Liver (tissue), 3 donors: ENCODE measurements at regions not wholly inside any gene's neighbourhood (a gene's known extent, or its start where the extent isn't known, plus 50 kb on each side); places are given as distances from the start of the nearest gene placed in this dataset.

ENCODE experiments used
- ATF3 ChIP-seq: IDR thresholded peaks from 2 replicates; pipeline ENCODE4 v1.6.1; 2016; ENCODE audit warnings: antibody characterized with exemption
- CTCF ChIP-seq: fragments of 150-350 bp; IDR thresholded peaks from 2 replicates; pipeline ENCODE4 v1.5.1; 2017; ENCODE audit warnings: improper control_type of control experiment, low read depth, low read length; ENCODE audit not compliant: missing input control
- EGR1 ChIP-seq, 2 donors: IDR thresholded peaks; 2 replicates each; pipeline ENCODE4 v1.6.1; 2016 to 2018; ENCODE audit warnings: antibody characterized with exemption in 2 of 2, low read depth in 2 of 2
- FOXA1 ChIP-seq: IDR thresholded peaks from 2 replicates; pipeline ENCODE4 v1.6.1; 2016; ENCODE audit warnings: antibody characterized with exemption
- GABPA ChIP-seq, 2 donors: IDR thresholded peaks in 1 of 2; conservative IDR thresholded peaks in 1 of 2; 2 replicates each; pipeline ENCODE4 v1.6.1; 2016; ENCODE audit warnings: antibody characterized with exemption in 2 of 2, mild to moderate bottlenecking in 1 of 2, moderate library complexity in 1 of 2
- HNF4G ChIP-seq: IDR thresholded peaks from 2 replicates; pipeline ENCODE4 v1.6.1; 2016; ENCODE audit warnings: antibody characterized with exemption
- JUND ChIP-seq, 2 donors: IDR thresholded peaks; 2 replicates each; pipeline ENCODE4 v1.6.1; 2016; ENCODE audit warnings: antibody characterized with exemption in 2 of 2
- RAD21 ChIP-seq, 2 donors: IDR thresholded peaks; 2 replicates each; pipeline ENCODE4 v1.6.1; 2016; ENCODE audit warnings: antibody characterized with exemption in 2 of 2, mild to moderate bottlenecking in 2 of 2
- REST ChIP-seq: IDR thresholded peaks from 2 replicates; pipeline ENCODE4 v1.6.1; 2016; ENCODE audit warnings: antibody characterized with exemption, mild to moderate bottlenecking
- RXRA ChIP-seq, 2 donors: IDR thresholded peaks; 2 replicates each; pipeline ENCODE4 v1.6.1; 2017 to 2018; ENCODE audit warnings: antibody characterized with exemption in 2 of 2, mild to moderate bottlenecking in 1 of 2
- SP1 ChIP-seq: IDR thresholded peaks from 2 replicates; pipeline ENCODE4 v1.6.1; 2018; ENCODE audit warnings: antibody characterized with exemption, mild to moderate bottlenecking
- TAF1 ChIP-seq: conservative IDR thresholded peaks from 2 replicates; pipeline ENCODE4 v1.6.1; 2016; ENCODE audit warnings: antibody characterized with exemption, mild to moderate bottlenecking
- YY1 ChIP-seq: IDR thresholded peaks from 2 replicates; pipeline ENCODE4 v1.6.1; 2016; ENCODE audit warnings: antibody characterized with exemption, mild to moderate bottlenecking
- ZBTB33 ChIP-seq: IDR thresholded peaks from 2 replicates; pipeline ENCODE4 v1.6.1; 2016; ENCODE audit warnings: antibody characterized with exemption
- donor health status: healthy.
- donor health status: healthy.

GRCh38 chr5:53779541-53779981 lies 219.1 kb downstream of the NDUFS4 start:
- TF ChIP-seq CTCF (no peak), GABPA (IDR thresholded peaks at IDR 0.05 in 1 of 2, conservative IDR thresholded peaks at IDR 0.05 in 1 of 2) (no peak), YY1 (no peak), EGR1 (IDR thresholded peaks at IDR 0.05; ENCODE audit: low read depth in 2 of 2) (no peak), TAF1 (no peak), ZBTB33 (no peak), RAD21 (IDR thresholded peaks at IDR 0.05) (no peak), FOXA1 (no peak), REST (no peak), HNF4G (no peak), SP1 (no peak), ATF3 (no peak), JUND (IDR thresholded peaks at IDR 0.05) (no peak), RXRA (IDR thresholded peaks at IDR 0.05) (no peak)
